ENCODE measurements at regions not wholly inside any gene's neighbourhood (a gene's known extent, or its start where the extent isn't known, plus 50 kb on each side); places are given as distances from the start of the nearest gene placed in this dataset.

GRCh38 chr6:167392631-167393316, 67.9 kb downstream of the TTLL2 start:
- in situ Hi-C loops (cut with HindIII; ENCODE audit: low pct_ligation_motif_present, low pct_unique_long_range_greater_than_20kb, low sequenced_read_pairs), result no loop called here
- DNase-seq, result no peak

- no peak for DNase-seq
- in situ Hi-C loops (cut with HindIII; ENCODE audit: low pct_ligation_motif_present, low pct_unique_long_range_greater_than_20kb, low sequenced_read_pairs), result no loop called here
These were observed 68.8 kb downstream of the TTLL2 start for GRCh38 chr6:167393731-167394130.

- in situ Hi-C loops (cut with HindIII; ENCODE audit: low pct_ligation_motif_present, low pct_unique_long_range_greater_than_20kb, low sequenced_read_pairs), result no loop called here
- no peak for DNase-seq
These were observed 69.5 kb downstream of the TTLL2 start for GRCh38 chr6:167394339-167394738.

GRCh38 chr6:167394820-167395219, 69.9 kb downstream of the TTLL2 start:
- in situ Hi-C loops (cut with HindIII; ENCODE audit: low pct_ligation_motif_present, low pct_unique_long_range_greater_than_20kb, low sequenced_read_pairs), result no loop called here
- DNase-seq, result no peak

GRCh38 chr6:167396068-167396658, 71.3 kb downstream of the TTLL2 start:
- in situ Hi-C loops (cut with HindIII; ENCODE audit: low pct_ligation_motif_present, low pct_unique_long_range_greater_than_20kb, low sequenced_read_pairs), result no loop called here
- DNase-seq, result no peak

- in situ Hi-C loops (cut with HindIII; ENCODE audit: low pct_ligation_motif_present, low pct_unique_long_range_greater_than_20kb, low sequenced_read_pairs), result no loop called here
- no peak for DNase-seq
These were observed 72.0 kb downstream of the TTLL2 start for GRCh38 chr6:167396659-167397490.

GRCh38 chr6:167397712-167398111, 72.8 kb downstream of the TTLL2 start:
- in situ Hi-C loops (cut with HindIII; ENCODE audit: low pct_ligation_motif_present, low pct_unique_long_range_greater_than_20kb, low sequenced_read_pairs), result no loop called here
- DNase-seq, result no peak

GRCh38 chr6:167398214-167399050, 73.5 kb downstream of the TTLL2 start:
- in situ Hi-C loops (cut with HindIII; ENCODE audit: low pct_ligation_motif_present, low pct_unique_long_range_greater_than_20kb, low sequenced_read_pairs), result no loop called here
- no peak for DNase-seq

- in situ Hi-C loops (cut with HindIII; ENCODE audit: low pct_ligation_motif_present, low pct_unique_long_range_greater_than_20kb, low sequenced_read_pairs), result no loop called here
- DNase-seq, result no peak
These were observed 74.1 kb downstream of the TTLL2 start for GRCh38 chr6:167399051-167399387.

- in situ Hi-C loops (cut with HindIII; ENCODE audit: low pct_ligation_motif_present, low pct_unique_long_range_greater_than_20kb, low sequenced_read_pairs), result no loop called here
- DNase-seq, result no peak
These were observed 74.7 kb downstream of the TTLL2 start for GRCh38 chr6:167399599-167399998.

- DNase-seq, result no peak
- in situ Hi-C loops (cut with HindIII; ENCODE audit: low pct_ligation_motif_present, low pct_unique_long_range_greater_than_20kb, low sequenced_read_pairs), result no loop called here
These were observed 75.7 kb downstream of the TTLL2 start for GRCh38 chr6:167400482-167401138.

GRCh38 chr6:167401525-167402194, 76.8 kb downstream of the TTLL2 start:
- DNase-seq, result no peak
- in situ Hi-C loops (cut with HindIII; ENCODE audit: low pct_ligation_motif_present, low pct_unique_long_range_greater_than_20kb, low sequenced_read_pairs), result no loop called here

GRCh38 chr6:167402195-167402686, 77.4 kb downstream of the TTLL2 start:
- DNase-seq, result no peak
- in situ Hi-C loops (cut with HindIII; ENCODE audit: low pct_ligation_motif_present, low pct_unique_long_range_greater_than_20kb, low sequenced_read_pairs), result no loop called here

- in situ Hi-C loops (cut with HindIII; ENCODE audit: low pct_ligation_motif_present, low pct_unique_long_range_greater_than_20kb, low sequenced_read_pairs), result no loop called here
- DNase-seq, result no peak
These were observed 78.5 kb downstream of the TTLL2 start for GRCh38 chr6:167403427-167403826.

- DNase-seq, result no peak
- in situ Hi-C loops (cut with HindIII; ENCODE audit: low pct_ligation_motif_present, low pct_unique_long_range_greater_than_20kb, low sequenced_read_pairs), result no loop called here
These were observed 79.6 kb downstream of the TTLL2 start for GRCh38 chr6:167404385-167405049.

GRCh38 chr6:167405778-167406532, 81.1 kb downstream of the TTLL2 start:
- in situ Hi-C loops (cut with HindIII; ENCODE audit: low pct_ligation_motif_present, low pct_unique_long_range_greater_than_20kb, low sequenced_read_pairs), result no loop called here
- DNase-seq, result no peak
